ENCODE measurements at regions not wholly inside any gene's neighbourhood (a gene's known extent, or its start where the extent isn't known, plus 50 kb on each side); places are given as distances from the start of the nearest gene placed in this dataset.

GRCh38 chr11:116535120-116535519, 237.7 kb downstream of the BUD13 start:
- no peak for DNase-seq
- H3K4me1 Mint-ChIP-seq (ENCODE audit: low read depth, unreplicated experiment) = no peaks in the 10 kb centered on the region
- peaks cover 46% of the 10 kb centered on the region for H3K27me3 Mint-ChIP-seq (ENCODE audit: insufficient read depth, unreplicated experiment)
- Histone ChIP-seq H3K9me3 (no peaks in the 10 kb centered on the region; the same call in 1 of the 2 replicates), H3K4me3 (ENCODE audit: low read depth, low read length) (no peak overlapping the region), H3K4me1 (no peaks in the 10 kb centered on the region), H3K27me3 (replicated peaks; ENCODE audit: control insufficient read depth, insufficient read depth, low read length) (peaks cover 9% of the 10 kb centered on the region), H3K36me3 (ENCODE audit: control insufficient read depth, insufficient read depth, low read length) (no peaks in the 10 kb centered on the region)
- intact Hi-C loops (cut with micrococcal nuclease; ENCODE audit: unreplicated experiment) = no loop called here
- TF ChIP-seq CTCF (IDR thresholded peaks at IDR 0.05; ENCODE audit: insufficient read depth in 1 of 2, low read depth in 1 of 2, low read length in 1 of 2, severe bottlenecking in 1 of 2, unreplicated experiment in 1 of 2) = no peak
- no peak overlapping the region for H3K4me3 Mint-ChIP-seq (ENCODE audit: unreplicated experiment)
- H3K27ac Mint-ChIP-seq (ENCODE audit: unreplicated experiment) = no peak overlapping the region
- CTCF ChIA-PET = no interaction called here
- no TSS peak for BruUV-seq (replicated peaks)
- no peaks in the 10 kb centered on the region for H3K36me3 Mint-ChIP-seq (ENCODE audit: insufficient read depth, unreplicated experiment)
- POLR2A ChIA-PET = no interaction called here
- no peaks in the 10 kb centered on the region for H3K9me3 Mint-ChIP-seq (ENCODE audit: unreplicated experiment)

- H3K4me3 Mint-ChIP-seq (ENCODE audit: unreplicated experiment) = no peak overlapping the region
- H3K9me3 Mint-ChIP-seq (ENCODE audit: unreplicated experiment) = no peaks in the 10 kb centered on the region
- no peaks in the 10 kb centered on the region for H3K4me1 Mint-ChIP-seq (ENCODE audit: low read depth, unreplicated experiment)
- ChIA-PET CTCF (interaction anchor here (0.7 kb wide), 1 partner anchor 560 kb away, joined by 3 read pairs; no protein-coding TSS in a partner anchor), POLR2A (no interaction called here)
- peak in 1 of 2 experiments; percentile 23 for DNase-seq
- no peaks in the 10 kb centered on the region for H3K36me3 Mint-ChIP-seq (ENCODE audit: insufficient read depth, unreplicated experiment)
- Histone ChIP-seq H3K4me1 (no peaks in the 10 kb centered on the region), H3K27me3 (replicated peaks; ENCODE audit: control insufficient read depth, insufficient read depth, low read length) (peaks cover 9% of the 10 kb centered on the region), H3K36me3 (ENCODE audit: control insufficient read depth, insufficient read depth, low read length) (no peaks in the 10 kb centered on the region), H3K9me3 (no peaks in the 10 kb centered on the region; the same call in 1 of the 2 replicates), H3K4me3 (ENCODE audit: low read depth, low read length) (no peak overlapping the region)
- no peak for TF ChIP-seq CTCF (IDR thresholded peaks at IDR 0.05; ENCODE audit: insufficient read depth in 1 of 2, low read depth in 1 of 2, low read length in 1 of 2, severe bottlenecking in 1 of 2, unreplicated experiment in 1 of 2)
- H3K27ac Mint-ChIP-seq (ENCODE audit: unreplicated experiment) = no peak overlapping the region
- H3K27me3 Mint-ChIP-seq (ENCODE audit: insufficient read depth, unreplicated experiment) = peaks cover 46% of the 10 kb centered on the region
- BruUV-seq (replicated peaks) = no TSS peak
- intact Hi-C loops (cut with micrococcal nuclease; ENCODE audit: unreplicated experiment) = no loop called here
Measured at GRCh38 chr11:116534270-116534975, 238.4 kb downstream of the BUD13 start.

- peak in 1 of 2 experiments; percentile 21 for DNase-seq
- Mint-ChIP-seq H3K27me3 (ENCODE audit: insufficient read depth, unreplicated experiment) (peaks cover 43% of the 10 kb centered on the region), H3K27ac (ENCODE audit: unreplicated experiment) (no peak overlapping the region), H3K4me1 (ENCODE audit: low read depth, unreplicated experiment) (no peaks in the 10 kb centered on the region), H3K4me3 (ENCODE audit: unreplicated experiment) (no peak overlapping the region), H3K36me3 (ENCODE audit: insufficient read depth, unreplicated experiment) (no peaks in the 10 kb centered on the region), H3K9me3 (ENCODE audit: unreplicated experiment) (no peaks in the 10 kb centered on the region)
- ChIA-PET CTCF (no interaction called here), POLR2A (no interaction called here)
- no peaks in the 10 kb centered on the region for H3K9me3 ChIP-seq
- H3K4me3 ChIP-seq (ENCODE audit: low read depth, low read length) = no peak overlapping the region
- H3K36me3 ChIP-seq (ENCODE audit: control insufficient read depth, insufficient read depth, low read length) = no peaks in the 10 kb centered on the region
- TF ChIP-seq CTCF (IDR thresholded peaks at IDR 0.05; ENCODE audit: insufficient read depth in 1 of 2, low read depth in 1 of 2, low read length in 1 of 2, severe bottlenecking in 1 of 2, unreplicated experiment in 1 of 2) = no peak
- peaks cover 7% of the 10 kb centered on the region for H3K27me3 ChIP-seq (replicated peaks; ENCODE audit: control insufficient read depth, insufficient read depth, low read length)
- intact Hi-C loops (cut with micrococcal nuclease; ENCODE audit: unreplicated experiment) = no loop called here
- H3K4me1 ChIP-seq = no peaks in the 10 kb centered on the region
- no TSS peak for BruUV-seq (replicated peaks)
Measured at GRCh38 chr11:116533186-116533825, 239.5 kb downstream of the BUD13 start.

Measured in Caco-2 (cell line).